B cell (primary cell): ENCODE measurements at regions not wholly inside any gene's neighbourhood (a gene's known extent, or its start where the extent isn't known, plus 50 kb on each side); places are given as distances from the start of the nearest gene placed in this dataset.

Source experiments
- CTCF ChIP-seq: fragments of 200-600 bp; IDR thresholded peaks from one replicate; pipeline ENCODE4 v1.8.0; 2022; ENCODE audit warnings: antibody characterized with exemption, mild to moderate bottlenecking
- EZH2 ChIP-seq: IDR thresholded peaks from 2 replicates; pipeline ENCODE4 v1.6.1; 2012; ENCODE audit warnings: borderline replicate concordance, low read depth, mild to moderate bottlenecking, moderate library complexity, low read length; ENCODE audit not compliant: insufficient read depth, poor library complexity, severe bottlenecking

GRCh38 chr2:240292619-240293525 lies 142.6 kb upstream of the GPC1 start:
- no peak for TF ChIP-seq CTCF
- no peak for TF ChIP-seq EZH2
